ENCODE measurements at regions not wholly inside any gene's neighbourhood (a gene's known extent, or its start where the extent isn't known, plus 50 kb on each side); places are given as distances from the start of the nearest gene placed in this dataset.

DNA sequence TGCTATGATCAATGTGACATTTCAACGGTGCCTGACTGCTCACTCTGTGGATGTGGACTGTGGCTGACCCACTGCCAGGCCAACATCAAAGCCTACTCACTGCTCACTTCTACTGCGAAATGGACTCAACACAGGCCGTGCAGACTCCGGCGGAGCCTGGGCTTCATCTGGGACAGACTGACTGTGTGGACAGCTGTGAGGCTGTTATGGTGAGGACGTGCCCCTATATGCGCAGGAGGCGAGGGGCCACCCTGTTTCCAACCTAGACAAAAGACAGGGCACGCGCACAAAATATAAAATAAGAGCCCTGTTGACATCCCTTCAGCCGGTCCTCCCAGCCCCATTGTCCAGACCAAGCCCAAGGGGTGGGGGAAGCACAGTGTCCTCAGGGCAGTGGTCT is 514.4 kb upstream of the RAB6C start:
- H3K27ac ChIP-seq, result no peak overlapping the region
- no peak for TF ChIP-seq EP300 (IDR thresholded peaks at IDR 0.05)
- no peaks in the 10 kb centered on the region for H3K9me3 ChIP-seq
- H3K4me1 ChIP-seq, result no peaks in the 10 kb centered on the region
- H3K27me3 ChIP-seq, result no peaks in the 10 kb centered on the region
- DNase-seq (ENCODE audit: low spot score in 2 of 2), result no peak
- no peaks in the 10 kb centered on the region for H3K36me3 ChIP-seq
- WGBS, 2 donors, result 78 to 95% methylated on average over 11 of the region's 11 CpGs
- H3K4me3 ChIP-seq, result no peak overlapping the region

DNA sequence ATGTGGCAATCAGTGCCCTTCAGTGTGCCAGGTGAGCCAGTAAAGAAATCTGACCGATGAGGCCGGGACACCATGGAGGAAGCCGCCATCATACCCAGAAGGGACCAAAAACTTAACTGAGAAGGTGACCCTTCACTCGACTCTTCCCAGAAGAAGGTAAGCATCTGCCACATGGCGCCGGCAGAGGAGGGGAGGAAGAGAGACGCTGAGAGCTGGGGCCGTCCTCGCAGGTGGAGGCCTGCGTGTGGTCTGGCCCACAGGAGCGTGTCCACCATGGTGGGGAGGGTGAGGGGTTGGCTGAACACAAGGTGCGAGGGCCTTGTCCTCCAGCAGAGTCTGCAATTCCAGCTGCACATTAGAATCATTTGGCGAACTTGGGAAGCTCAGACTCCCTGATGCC is 513.1 kb upstream of the RAB6C start:
- no peak for DNase-seq (ENCODE audit: low spot score in 2 of 2)
- no peaks in the 10 kb centered on the region for H3K36me3 ChIP-seq
- no peak overlapping the region for H3K4me3 ChIP-seq
- WGBS, 2 donors, result 91 to 92% methylated on average over 13 of the region's 13 CpGs
- no peak for TF ChIP-seq EP300 (IDR thresholded peaks at IDR 0.05)
- no peak for TF ChIP-seq POLR2A (IDR thresholded peaks at IDR 0.05)
- TF ChIP-seq, protein P1, sequence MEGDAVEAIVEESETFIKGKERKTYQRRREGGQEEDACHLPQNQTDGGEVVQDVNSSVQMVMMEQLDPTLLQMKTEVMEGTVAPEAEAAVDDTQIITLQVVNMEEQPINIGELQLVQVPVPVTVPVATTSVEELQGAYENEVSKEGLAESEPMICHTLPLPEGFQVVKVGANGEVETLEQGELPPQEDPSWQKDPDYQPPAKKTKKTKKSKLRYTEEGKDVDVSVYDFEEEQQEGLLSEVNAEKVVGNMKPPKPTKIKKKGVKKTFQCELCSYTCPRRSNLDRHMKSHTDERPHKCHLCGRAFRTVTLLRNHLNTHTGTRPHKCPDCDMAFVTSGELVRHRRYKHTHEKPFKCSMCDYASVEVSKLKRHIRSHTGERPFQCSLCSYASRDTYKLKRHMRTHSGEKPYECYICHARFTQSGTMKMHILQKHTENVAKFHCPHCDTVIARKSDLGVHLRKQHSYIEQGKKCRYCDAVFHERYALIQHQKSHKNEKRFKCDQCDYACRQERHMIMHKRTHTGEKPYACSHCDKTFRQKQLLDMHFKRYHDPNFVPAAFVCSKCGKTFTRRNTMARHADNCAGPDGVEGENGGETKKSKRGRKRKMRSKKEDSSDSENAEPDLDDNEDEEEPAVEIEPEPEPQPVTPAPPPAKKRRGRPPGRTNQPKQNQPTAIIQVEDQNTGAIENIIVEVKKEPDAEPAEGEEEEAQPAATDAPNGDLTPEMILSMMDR (IDR thresholded peaks at IDR 0.05), result no peak
- no peaks in the 10 kb centered on the region for H3K4me1 ChIP-seq
- H3K9me3 ChIP-seq, result no peaks in the 10 kb centered on the region
- no peaks in the 10 kb centered on the region for H3K27me3 ChIP-seq
- H3K27ac ChIP-seq, result no peak overlapping the region

DNA sequence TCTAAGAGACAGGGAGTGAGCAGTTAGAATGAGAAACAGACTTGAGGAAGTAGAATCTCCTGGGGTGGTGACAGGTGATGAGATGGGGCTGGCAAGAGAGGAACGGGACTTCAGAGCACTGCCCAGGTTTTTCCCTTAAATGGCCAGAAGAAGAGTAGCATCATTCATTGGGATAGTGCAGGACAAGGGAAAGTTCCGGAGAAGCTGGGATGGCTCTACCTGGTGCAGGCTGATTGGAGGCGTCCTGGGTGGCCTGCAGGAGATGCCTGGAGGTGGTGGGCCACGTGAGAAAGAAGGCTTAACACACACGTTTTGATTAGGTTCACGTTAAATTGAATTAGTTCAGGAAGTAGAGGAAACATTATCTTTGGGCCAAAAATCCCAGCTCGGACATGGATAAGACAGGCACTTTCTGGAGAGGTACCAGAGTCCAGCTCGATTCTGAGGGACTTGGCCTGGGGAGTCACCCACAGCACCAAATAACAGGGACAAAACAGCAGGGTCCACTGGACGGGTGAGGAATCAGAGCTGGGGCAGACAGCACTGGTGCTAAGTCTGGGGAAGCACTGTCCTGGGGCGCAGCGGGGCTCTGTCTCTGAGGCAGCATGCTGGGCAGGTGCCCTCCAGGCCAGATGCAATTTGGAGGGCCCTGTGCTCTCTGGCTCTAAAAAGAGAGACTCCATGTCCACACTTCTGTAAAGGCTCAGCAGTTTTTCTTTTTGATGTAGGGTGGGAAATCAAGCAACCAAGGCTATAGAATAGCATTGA is 512.3 kb upstream of the RAB6C start:
- Histone ChIP-seq H3K4me3 (no peak overlapping the region), H3K4me1 (no peaks in the 10 kb centered on the region), H3K36me3 (no peaks in the 10 kb centered on the region), H3K27me3 (no peaks in the 10 kb centered on the region), H3K9me3 (no peaks in the 10 kb centered on the region), H3K27ac (no peak overlapping the region)
- DNase-seq (ENCODE audit: low spot score in 2 of 2), result no peak
- 81 to 84% methylated on average over 11 of the region's 11 CpGs for WGBS, 2 donors
- TF ChIP-seq, protein P1 (IDR thresholded peaks at IDR 0.05), result no peak
- TF ChIP-seq EP300 (IDR thresholded peaks at IDR 0.05), result no peak
- no peak for TF ChIP-seq POLR2A (IDR thresholded peaks at IDR 0.05)

DNA sequence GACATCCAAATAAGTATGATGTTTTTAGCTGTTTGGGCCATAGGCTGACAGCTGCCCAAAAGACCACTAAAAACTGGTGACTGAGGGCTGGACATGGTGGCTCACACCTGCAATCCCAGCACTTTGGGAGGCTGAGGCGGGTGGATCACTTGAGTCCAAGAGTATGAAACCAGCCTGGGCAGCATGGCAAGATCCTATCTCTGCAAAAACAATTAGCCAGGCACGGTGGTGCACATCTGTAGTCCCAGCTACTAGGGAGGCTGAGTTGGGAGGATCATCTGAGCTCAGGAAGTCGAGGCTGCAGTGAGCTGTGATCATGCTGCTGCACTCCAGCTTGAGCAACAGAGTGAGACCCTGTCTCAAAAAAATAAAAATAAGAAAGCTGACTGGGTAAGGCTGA is 511.5 kb upstream of the RAB6C start:
- DNase-seq (ENCODE audit: low spot score in 2 of 2), result no peak
- 72 to 74% methylated on average over 3 of the region's 3 CpGs for WGBS, 2 donors
- Histone ChIP-seq H3K4me3 (no peak overlapping the region), H3K27me3 (no peaks in the 10 kb centered on the region), H3K27ac (no peak overlapping the region), H3K4me1 (no peaks in the 10 kb centered on the region), H3K36me3 (no peaks in the 10 kb centered on the region), H3K9me3 (no peaks in the 10 kb centered on the region)
- TF ChIP-seq, protein P1 (IDR thresholded peaks at IDR 0.05), result no peak
- TF ChIP-seq POLR2A (IDR thresholded peaks at IDR 0.05) (no peak), EP300 (IDR thresholded peaks at IDR 0.05) (no peak)

DNA sequence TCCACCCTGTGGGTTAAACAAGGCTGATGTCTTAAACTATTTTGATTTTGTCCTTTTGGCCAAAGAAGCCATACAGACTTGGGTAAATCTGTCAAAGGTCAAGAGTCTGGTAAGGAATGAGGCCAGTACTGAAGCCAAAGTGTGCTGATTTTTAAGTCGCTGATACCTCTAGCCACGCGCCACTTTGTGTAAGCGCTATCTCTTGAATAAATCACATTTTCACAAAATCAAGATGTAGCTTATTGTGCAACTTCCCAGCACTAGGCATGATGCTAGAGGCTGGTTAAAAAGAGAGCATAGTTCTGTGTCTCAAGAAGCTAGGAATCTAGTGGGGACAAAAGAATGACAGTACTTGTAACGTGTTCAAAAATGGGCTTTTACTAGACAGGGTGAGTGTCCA is 510.6 kb upstream of the RAB6C start:
- 87 to 88% methylated on average over 5 of the region's 5 CpGs for WGBS, 2 donors
- Histone ChIP-seq H3K4me3 (no peak overlapping the region), H3K4me1 (no peaks in the 10 kb centered on the region), H3K36me3 (no peaks in the 10 kb centered on the region), H3K27me3 (no peaks in the 10 kb centered on the region), H3K27ac (peak overlapping the region in 1 of 4 donors; percentile 18), H3K9me3 (no peaks in the 10 kb centered on the region)
- TF ChIP-seq, protein P1 (IDR thresholded peaks at IDR 0.05), result no peak
- no peak for TF ChIP-seq EP300 (IDR thresholded peaks at IDR 0.05)
- TF ChIP-seq POLR2A (IDR thresholded peaks at IDR 0.05), result no peak
- DNase-seq (ENCODE audit: low spot score in 2 of 2), result no peak
